Effector CD8-positive, alpha-beta T cell (primary cell): ENCODE measurements at regions not wholly inside any gene's neighbourhood (a gene's known extent, or its start where the extent isn't known, plus 50 kb on each side); places are given as distances from the start of the nearest gene placed in this dataset.

Source experiments
- DNase-seq: peaks from one replicate; lab custom pipeline; 2025; lab: John Stamatoyannopoulos, UW

- DNase-seq, result no peak
Measured at GRCh38 chr18:78677483-78678317, 301.9 kb upstream of the SALL3 start.

GRCh38 chr18:78678318-78678695, 301.3 kb upstream of the SALL3 start:
- no peak for DNase-seq

- no peak for DNase-seq
Measured at GRCh38 chr18:78679031-78679430, 300.6 kb upstream of the SALL3 start.

- no peak for DNase-seq
Measured at GRCh38 chr18:78679613-78680260, 299.9 kb upstream of the SALL3 start.

- DNase-seq, result no peak
Measured at GRCh38 chr18:78681396-78681795, 298.2 kb upstream of the SALL3 start.

GRCh38 chr18:78681934-78682333, 297.7 kb upstream of the SALL3 start:
- DNase-seq, result no peak

- DNase-seq, result no peak
Measured at GRCh38 chr18:78682716-78683115, 296.9 kb upstream of the SALL3 start.

GRCh38 chr18:78683191-78684010, 296.2 kb upstream of the SALL3 start:
- DNase-seq, result no peak

- DNase-seq, result no peak
Measured at GRCh38 chr18:78685250-78685979, 294.2 kb upstream of the SALL3 start.

GRCh38 chr18:78685980-78686530, 293.6 kb upstream of the SALL3 start:
- no peak for DNase-seq

- no peak for DNase-seq
Measured at GRCh38 chr18:78686976-78687685, 292.5 kb upstream of the SALL3 start.

- DNase-seq, result no peak
Measured at GRCh38 chr18:78687736-78688135, 291.9 kb upstream of the SALL3 start.

- no peak for DNase-seq
Measured at GRCh38 chr18:78688249-78688648, 291.4 kb upstream of the SALL3 start.

GRCh38 chr18:78688916-78689315, 290.7 kb upstream of the SALL3 start:
- no peak for DNase-seq

- no peak for DNase-seq
Measured at GRCh38 chr18:78689606-78690005, 290.0 kb upstream of the SALL3 start.

- no peak for DNase-seq
Measured at GRCh38 chr18:78692105-78692504, 287.5 kb upstream of the SALL3 start.

GRCh38 chr18:78693429-78693828, 286.2 kb upstream of the SALL3 start:
- no peak for DNase-seq

- DNase-seq, result no peak
Measured at GRCh38 chr18:78696698-78697435, 282.8 kb upstream of the SALL3 start.

GRCh38 chr18:78697446-78697845, 282.2 kb upstream of the SALL3 start:
- DNase-seq, result no peak

GRCh38 chr18:78698914-78699313, 280.7 kb upstream of the SALL3 start:
- DNase-seq, result no peak
